GM19240 (cell line): ENCODE measurements at regions not wholly inside any gene's neighbourhood (a gene's known extent, or its start where the extent isn't known, plus 50 kb on each side); places are given as distances from the start of the nearest gene placed in this dataset.
"Not testable (repeated sequence)": the region's sequence is repeated elsewhere in the genome, so short reads cannot be mapped to it uniquely, and the experiment has no call there.

ENCODE experiments used
- DNase-seq: peaks from one replicate; pipeline ENCODE4 v3.0.0; 2011; ENCODE audit warnings: low spot score; ENCODE audit not compliant: insufficient read length

DNA sequence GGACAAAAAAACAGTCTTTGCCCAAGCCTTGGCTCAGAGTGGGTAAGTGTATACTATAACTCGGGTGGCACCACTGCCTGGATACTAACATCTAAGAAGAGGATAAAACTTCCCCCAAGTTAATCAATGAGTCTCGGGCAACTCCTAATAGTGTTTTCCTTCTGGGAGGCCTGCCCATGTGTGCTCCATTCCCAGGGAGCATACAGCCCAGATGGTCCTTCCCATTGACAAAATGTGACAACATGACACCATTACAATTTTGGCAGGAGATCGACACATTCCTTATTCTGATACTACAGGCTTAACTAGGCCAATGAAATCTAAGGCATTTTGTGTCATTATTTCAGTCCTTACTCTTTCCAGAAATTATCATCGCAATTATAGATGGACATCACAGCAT, 52.7 kb upstream of the CRIM1 start:
- DNase-seq = no peak

DNA sequence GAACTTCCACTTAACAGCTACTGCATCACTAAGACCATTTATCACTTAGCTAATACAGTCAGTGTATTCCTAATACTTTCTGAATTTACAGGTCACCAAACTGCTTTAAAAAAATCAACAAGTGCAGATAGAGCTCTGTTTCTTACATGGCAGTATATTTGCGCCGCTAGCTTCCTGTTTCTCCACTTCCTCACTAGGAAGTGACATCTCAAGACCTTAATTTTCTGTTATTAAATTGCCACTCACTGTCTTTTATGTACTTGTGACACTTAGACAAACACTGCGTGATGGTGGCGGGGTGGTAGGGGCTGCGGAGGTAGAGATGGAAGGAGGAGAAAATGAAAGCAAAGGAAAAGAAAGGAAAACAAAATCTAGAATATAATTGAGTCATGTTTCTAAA, 53.7 kb upstream of the CRIM1 start:
- DNase-seq = no peak

DNA sequence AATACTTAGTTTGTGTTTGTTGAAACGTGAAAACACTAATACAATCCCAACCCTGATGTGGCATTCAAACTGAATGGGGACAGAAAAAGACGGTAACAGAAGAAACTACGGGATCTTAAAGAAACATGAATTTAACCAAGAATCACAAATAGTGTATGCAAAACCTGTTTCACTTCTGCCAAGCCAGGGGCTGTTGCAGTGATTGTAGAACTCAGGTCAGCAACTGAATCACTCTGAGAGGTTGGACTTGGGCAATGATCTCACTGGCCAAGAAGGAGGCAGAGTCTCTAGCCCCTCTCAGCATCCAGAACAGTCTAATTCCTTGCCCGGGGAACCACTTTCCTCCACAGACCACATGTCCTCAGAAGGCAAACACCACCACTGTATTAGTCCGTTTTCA, 54.9 kb upstream of the CRIM1 start:
- DNase-seq = no peak

DNA sequence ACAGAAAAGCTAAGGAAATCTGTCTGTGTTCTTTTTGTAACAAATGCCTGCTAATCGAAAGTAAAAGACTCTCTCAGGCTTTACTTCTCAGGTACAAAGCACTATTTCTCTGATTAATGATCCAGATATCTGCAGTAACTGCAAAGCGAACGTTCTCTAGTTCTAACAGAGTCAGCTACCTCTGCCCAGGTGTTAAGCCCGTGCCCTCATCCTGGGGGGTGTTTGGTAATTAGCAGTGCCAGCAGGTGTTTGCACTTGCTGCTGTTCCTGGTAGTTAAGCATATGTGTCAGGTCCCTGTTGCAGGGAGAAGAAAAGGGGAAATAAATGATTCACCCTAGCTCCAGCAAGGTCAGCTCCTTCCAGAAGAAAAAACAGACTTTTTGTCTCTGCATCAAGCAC, 58.8 kb upstream of the CRIM1 start:
- DNase-seq = no peak

DNA sequence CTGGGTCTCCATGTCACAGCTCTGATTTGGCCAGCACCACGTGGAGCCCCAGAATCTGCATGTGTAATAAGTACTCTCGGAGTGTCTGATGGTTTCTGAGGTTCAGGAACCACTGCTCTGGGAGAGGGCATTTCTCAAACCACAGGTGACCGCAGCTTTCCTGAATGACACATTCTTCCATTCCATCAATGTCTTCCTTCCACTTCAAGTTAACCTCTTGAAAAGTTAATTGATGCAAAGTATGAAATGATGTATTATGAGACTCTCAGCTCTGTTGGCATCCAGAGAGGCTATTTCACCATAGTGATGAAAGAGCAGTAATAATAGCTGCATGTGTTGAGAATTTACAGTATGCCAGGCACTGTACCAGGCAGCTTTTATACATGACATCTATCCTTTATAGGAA, 61.3 kb upstream of the CRIM1 start:
- DNase-seq = no peak

DNA sequence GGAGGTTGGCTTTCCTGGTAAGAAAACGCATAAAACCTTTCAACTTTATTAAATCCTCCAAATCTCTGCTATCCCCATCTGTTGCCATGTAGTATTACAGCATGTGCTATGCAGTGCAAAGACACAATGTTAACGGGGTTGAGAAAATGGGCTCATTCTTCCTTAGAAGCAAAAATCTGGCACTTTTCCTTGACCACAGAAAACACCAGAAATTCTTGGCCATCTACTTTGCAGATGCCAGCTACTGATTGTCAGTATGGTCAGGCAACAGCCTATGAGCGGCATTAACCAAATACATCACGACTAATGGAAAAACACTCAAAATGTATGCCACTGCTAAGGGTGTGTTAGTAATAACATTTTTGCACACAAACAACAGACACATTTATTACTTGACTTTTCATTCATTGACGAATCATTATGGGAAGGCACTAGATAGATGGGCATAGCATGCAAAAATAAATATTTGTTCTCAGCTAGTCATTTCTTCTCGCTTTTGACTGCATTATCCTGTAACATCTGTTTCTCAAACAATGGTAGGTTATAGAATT, 65.2 kb upstream of the CRIM1 start:
- no peak for DNase-seq

DNA sequence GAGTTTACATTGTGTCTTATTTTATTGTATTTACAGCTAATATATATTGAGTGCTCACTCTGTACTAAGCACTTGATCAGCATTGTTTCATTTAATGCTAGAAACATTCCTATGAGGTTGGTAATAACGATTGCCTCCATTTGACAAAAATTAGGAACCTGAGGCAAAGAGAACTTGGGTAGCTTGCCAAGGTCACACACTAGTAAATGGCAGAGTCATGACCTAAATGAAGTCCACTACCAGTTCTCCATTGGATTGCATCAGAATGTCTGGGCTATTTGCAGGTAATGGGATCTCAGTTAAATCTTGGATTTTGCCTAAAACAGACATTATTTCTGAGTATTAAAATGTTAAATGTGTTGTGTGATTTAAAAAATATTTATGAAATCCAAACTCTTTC, 65.8 kb upstream of the CRIM1 start:
- no peak for DNase-seq

DNA sequence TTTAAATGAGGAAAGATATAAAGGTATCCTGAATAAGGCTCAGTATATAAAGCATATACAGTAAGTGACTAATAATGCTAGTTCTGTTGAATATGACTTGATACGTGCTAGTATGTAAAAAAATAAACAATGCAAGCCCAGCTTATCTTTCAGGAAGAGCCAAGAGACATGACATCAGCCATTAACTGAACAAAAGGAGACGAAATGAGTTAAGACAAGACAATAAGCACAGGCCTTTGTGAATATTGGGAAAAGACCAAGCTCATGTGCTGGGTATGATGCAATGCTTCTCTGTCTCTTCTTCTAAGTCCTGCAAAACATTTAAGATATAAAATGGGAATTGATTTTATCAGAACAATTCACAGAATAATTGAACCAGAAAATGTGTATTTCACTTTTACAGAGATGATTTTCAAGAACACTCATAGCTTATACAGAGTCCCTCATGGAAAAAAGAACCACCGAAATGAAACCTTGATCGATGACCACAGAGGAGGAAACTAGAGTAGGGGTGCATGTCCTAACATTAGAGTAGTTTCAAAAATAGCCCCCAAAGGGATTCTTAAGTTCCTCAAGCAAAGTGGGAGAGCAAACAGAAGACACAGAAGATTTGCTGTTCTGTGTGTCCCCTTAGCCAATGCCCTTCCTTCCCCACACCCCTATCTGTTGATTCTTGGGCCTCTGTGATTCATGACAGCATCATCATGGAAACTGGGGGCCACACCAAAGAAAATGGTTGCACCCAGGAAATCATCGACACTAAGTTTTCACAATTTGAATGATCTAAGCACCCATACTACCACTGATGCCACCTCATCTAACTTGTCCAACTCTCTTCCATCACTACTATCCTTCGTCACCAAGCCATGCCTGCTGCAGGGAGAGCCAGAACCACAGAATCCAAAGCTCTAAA, 68.0 kb upstream of the CRIM1 start:
- no peak for DNase-seq

DNA sequence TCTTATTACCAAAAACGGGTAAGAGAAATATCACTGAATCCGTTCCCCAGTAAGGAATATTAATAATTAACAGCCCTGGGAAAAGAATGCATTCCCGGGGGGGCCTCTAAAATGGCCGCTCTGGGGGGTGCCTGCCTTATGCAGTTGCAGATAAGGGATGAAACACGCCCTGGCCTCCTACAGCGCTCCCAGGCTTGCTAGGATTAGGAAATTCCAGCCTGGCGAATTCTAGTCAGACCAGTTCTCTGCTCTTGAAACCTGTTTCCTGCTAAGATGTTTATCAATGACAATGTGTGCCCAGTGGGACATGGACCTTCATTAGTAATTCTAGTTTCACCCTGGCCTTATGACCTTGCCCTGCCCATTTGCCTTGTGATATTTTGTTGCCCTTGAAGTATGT, 76.1 kb upstream of the CRIM1 start:
- not testable (repeated sequence) for DNase-seq

DNA sequence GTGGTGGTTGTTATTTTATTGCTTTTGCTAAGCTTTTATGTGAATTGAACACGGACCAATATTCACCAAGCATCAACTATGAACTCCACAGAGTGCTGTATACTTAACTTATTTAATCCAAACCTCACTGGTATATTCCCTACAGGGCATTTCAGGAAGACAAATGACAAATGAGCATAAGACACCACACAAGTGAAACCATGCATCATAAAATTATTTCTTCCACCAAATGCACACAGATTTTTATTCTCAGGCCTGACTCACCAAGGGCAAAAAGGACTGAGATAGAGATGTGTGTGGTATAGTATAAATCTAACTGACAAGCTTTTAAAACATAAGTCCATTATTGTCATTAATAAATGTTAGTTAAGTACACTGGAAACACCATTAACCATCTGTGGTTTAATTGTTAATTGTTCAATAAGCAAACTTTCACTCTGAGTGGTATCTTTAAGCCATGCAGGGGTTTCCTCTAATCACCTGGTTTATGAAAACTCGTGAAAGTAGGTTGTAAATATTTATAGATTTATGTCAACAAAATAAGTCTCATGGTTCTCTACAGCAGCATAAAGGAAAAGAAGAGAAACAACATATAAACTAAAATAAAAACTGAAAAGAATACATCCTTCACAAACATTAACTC, 77.6 kb upstream of the CRIM1 start:
- no peak for DNase-seq

DNA sequence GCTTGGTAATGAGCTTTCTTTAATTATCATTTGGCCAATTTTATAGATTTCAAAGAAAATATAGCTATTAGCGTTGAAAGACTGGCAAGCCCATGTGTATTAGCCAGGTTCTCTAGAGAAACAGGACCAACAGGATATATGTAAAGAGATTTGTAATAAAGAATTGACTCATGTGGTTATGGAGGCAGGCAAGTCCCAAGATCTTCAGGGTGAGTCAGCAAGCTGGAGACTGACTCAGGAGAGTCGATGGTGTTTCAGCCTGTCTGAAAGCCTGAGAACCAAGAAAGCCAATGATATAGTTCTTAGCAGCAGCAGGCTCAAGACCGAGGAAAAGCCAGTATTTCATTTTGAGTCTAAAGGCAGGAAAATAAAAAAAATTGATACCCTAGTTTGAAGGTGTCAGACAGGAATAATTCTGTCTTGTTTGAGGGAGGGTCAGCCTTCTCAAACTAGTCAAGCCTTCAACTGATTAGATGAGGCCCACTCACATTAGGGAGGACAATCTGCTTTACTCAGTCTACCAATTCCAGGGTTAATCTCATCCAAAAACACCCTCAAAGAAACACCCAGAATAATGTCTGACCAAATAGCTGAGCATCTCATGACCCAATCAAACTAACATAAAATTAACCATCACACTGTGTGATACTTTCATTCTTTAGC, 78.3 kb upstream of the CRIM1 start:
- no peak for DNase-seq

DNA sequence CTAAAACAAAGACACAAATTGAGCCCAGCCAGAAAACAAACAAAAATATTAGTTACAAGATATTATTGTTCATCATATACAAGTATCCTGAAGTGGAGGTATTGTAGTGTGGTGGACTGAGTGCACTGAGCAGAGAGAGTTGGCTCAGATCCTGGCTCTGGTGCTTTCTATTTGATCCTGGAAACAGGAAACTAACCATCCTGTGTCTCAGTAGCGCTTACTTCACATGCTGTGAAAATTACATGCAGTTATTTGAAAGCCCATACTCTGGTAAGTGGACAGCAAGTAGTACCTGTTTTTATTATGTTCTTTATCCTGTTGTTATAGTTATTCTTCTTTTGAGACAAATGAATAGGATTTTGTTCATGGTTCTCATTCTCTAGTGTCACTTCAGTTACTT, 84.3 kb upstream of the CRIM1 start:
- no peak for DNase-seq

DNA sequence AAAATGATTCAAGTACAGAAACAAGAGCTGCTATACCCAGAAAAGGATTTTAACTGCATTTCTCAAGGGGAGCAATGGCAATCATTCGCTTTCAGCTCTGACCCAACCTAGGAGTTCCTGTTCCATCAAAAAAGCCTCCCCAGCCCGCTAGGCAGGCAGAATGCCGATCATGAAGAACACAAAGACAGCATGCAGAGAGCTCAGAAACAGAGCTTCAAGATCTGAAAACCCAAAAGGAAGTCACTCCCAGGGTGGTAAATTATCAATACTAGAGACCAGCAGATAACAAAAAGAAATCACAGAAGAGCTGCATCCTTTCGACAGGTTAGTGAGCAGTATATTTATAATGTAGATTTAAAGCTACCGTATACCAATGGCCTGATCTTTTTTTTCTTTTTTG, 84.8 kb upstream of the CRIM1 start:
- DNase-seq = no peak

DNA sequence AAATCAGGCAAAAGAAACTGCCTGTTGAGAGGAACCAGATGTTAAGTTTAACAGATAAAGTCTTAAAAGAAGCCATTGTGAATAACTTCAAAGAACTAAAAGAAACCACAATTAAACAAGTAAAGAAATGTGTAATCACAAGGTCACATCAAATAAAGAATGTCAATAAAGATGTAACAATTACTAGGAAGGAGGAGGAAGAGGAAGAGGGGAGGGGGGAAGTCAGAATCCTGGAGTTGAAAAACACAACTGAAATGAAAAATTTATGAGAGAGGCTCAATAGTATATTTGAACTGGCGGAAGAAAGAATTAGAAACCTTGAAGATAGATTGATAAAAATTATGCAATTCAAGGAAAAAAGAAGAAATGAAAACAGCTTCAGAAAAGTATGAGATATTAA, 88.4 kb upstream of the CRIM1 start:
- no peak for DNase-seq

DNA sequence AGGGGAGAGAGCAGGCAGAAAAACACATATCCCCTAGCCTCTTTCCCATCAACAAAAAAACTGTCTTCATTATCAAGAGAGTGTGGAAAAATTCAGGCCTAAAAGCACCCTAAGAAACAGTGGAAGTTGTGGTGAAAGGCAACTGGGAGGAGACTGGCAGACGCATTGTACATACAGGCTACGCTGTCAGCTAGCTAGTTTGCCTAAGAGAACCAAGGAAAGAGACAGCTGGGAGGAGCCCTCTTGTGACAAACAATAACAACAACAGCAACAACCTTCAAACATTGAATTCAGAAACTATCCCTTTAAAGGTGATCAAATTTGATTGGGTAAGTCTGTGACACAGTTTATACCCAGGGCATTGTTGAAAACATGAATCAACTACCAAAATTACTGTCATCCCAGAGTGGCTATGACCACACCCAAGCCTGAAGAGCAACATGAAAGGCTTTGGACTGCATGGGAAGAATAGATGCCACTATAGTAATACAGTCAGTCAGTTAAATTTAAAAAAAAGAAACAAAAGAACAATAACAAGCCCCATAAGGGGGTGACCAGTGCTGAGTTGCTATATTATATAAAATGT, 88.9 kb upstream of the CRIM1 start:
- DNase-seq = no peak

DNA sequence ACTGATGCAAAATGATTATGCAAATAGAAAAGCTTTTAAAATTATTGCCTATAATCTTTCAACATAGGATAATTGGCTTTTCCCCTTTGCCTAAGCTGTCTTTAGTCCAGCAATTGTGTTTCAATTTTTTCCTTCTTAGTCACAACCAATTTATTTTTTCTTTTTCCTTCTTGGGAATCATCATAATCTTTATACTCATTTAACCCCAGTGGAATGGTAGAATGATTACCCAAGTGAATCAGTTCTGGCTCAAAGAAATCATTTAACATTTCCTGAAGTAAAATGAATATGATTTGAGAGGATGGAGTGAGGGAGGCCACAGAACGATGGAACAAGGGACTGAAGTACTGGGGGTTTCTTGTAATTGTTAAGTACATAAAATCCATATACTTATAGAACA, 93.0 kb upstream of the CRIM1 start:
- no peak for DNase-seq

DNA sequence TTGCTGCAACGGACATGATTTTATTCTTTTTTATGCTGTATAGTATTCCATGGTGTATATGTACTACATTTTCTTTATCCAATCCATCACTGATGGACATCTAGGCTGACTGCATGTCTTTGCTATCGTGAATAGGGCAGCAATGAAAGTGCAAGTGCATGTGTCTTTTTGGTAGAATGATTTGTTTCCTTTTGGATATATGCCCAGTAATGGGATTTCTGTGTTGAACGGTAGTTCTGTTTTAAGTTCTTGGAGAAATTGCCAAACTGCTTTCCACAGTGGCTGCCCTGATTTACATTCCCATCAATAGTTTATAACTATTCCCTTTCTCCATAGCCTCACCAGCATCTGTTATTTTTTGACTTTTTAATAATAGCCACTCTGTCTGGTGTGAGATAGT, 99.7 kb upstream of the CRIM1 start:
- no peak for DNase-seq

DNA sequence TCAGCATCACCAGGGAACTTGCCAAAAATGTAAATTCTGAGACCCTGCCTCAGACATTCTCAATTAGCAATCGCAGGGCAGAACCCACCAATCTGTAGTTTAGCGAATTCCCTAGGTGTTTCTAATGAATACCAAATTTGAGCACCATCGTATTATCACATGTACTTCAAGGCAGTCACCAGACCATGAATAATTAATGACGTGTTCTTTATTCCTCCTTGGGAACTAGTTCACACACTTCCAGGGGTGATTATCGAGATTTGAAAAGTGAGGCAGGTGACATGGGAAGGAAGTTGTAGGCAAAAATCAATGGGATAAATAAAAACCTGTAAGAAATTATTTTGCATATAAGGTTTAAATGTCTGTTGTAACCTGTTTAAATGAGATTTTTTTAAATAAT, 102.5 kb upstream of the CRIM1 start:
- no peak for DNase-seq

DNA sequence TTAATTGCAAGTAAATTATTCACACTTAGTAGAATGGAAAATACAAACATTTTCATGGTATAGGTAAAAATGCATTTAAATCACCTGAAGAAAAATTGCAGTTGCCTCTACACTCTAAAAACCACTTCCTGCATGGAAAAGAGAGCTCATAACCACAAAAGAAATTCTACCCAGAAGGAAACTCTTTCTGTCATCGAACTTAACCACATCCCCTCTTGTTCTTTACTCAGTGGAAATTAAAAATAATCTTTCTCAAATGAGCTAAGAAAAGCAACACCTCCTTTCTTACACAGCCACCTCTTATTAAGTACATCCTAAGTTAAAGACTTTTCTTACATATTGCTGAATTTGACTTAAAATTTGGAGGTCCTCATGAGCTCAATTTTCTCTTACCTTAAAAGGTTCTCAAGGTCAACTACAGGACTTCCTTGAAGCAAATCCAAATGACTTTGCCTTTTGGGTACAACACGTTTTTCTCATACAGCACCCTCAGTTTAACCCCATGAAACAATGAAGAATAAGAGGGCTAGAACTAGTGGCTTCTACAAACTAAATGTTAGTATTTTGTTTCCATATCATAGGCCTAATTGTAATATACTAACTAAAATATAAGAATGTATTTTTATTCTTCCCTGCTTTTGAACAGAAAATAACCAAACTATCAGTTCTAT, 109.1 kb upstream of the CRIM1 start:
- DNase-seq = peak; percentile 4

DNA sequence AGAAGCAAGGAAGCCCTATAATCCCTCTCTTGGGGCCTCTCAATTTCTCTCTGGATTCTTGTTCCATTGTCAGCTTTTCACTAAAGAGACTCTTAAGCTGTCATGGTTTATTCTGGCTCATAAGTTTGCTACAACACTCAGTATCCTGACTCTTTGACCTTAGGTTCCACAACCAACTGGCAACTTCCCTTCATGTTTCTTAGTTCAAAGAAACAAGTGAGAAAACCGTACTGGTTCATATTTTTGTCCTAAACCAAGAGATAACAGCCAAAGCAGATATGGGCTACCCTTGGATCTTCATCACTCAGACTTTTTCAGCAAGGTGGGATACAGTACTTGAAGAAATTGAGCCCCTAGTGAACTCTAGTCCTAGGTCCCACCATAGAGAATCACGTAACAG, 109.9 kb upstream of the CRIM1 start:
- DNase-seq = no peak

DNA sequence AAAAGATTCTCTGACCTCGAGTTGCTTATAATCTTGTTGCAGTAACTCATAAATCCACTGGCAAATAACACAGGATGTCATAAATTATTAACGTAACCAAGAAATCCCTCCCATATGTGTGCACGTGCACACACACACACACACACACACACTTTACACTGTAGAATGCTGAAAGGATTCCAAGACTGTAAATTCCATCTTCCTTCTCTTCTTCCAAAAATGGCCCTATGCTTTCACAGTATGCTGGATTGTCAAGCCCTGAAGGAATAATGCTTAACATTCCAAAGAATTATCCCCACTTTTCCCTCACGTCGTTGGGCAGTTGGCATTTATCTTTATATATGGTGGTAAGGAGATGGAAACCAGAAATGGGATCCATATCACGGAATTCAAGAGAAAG, 117.5 kb upstream of the CRIM1 start:
- DNase-seq = no peak
